ENCODE measurements at regions not wholly inside any gene's neighbourhood (a gene's known extent, or its start where the extent isn't known, plus 50 kb on each side); places are given as distances from the start of the nearest gene placed in this dataset.

DNA sequence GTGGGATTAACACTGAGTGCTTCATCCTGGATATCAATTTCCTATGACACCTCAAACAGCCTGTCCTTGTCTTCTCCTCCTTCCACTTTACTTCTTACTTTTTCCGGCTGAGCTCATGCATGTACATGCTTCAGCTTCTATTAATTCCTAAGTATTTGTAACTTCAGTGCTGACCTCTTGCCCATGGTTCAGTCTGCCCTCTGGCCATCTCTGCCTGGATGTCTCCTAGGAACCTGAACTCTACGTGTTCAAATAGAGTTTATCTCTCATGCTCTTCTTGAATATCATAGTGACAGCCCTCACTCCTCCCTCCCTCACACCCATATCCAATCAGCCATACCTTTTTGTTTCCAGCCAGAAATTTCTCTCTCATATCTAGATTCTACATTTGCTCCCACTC, 141.6 kb downstream of the ATP23 start:
- dilution Hi-C loops (cut with HindIII; ENCODE audit: low sequenced_read_pairs, unreplicated experiment) (no loop called here), in situ Hi-C loops (cut with MboI; ENCODE audit: low sequenced_read_pairs) (no loop called here)

More for the DNA sequence above, 141.6 kb downstream of the ATP23 start:
- BruUV-seq (replicated peaks), result no TSS peak
- Histone ChIP-seq H3K9ac (ENCODE audit: low read depth, low read length) (no peak overlapping the region), H2AK5ac (ENCODE audit: low read depth, low read length) (no peak overlapping the region), H4K20me1 (ENCODE audit: insufficient read depth, low read length) (no peaks in the 10 kb centered on the region), H4K91ac (ENCODE audit: insufficient read depth, low read depth, low read length) (no peak overlapping the region), H2AK9ac (replicated peaks; ENCODE audit: low read depth, low read length, poor library complexity) (no peak overlapping the region), H3K4me3 (ENCODE audit: insufficient read depth, low read depth, low read length) (no peak overlapping the region), H3K4me2 (ENCODE audit: low read depth, low read length) (no peak overlapping the region), H2AFZ (replicated peaks; ENCODE audit: low read length, poor library complexity) (no peak overlapping the region), H3K9me1 (ENCODE audit: insufficient read depth, low read length) (no peaks in the 10 kb centered on the region), H2BK15ac (ENCODE audit: low read depth, low read length) (no peak overlapping the region), H3K27ac (ENCODE audit: insufficient read depth, low read length) (no peak overlapping the region), H3K36me3 (ENCODE audit: control insufficient read depth, insufficient read depth, low read length) (no peaks in the 10 kb centered on the region), H3K56ac (ENCODE audit: extremely low read depth, insufficient read depth, low read length) (no peak overlapping the region), H3K18ac (ENCODE audit: low read depth, low read length) (no peak overlapping the region), H3K14ac (replicated peaks; ENCODE audit: low read depth, low read length) (no peak overlapping the region), H2BK5ac (ENCODE audit: low read depth, low read length, poor library complexity, severe bottlenecking) (no peak overlapping the region), H2BK120ac (ENCODE audit: low read depth, low read length) (no peak overlapping the region), H3K4ac (ENCODE audit: low read depth, low read length) (no peak overlapping the region), H3K4me1 (ENCODE audit: control insufficient read depth, insufficient read depth, low read length) (no peaks in the 10 kb centered on the region), H3K9me3 (ENCODE audit: control insufficient read depth, insufficient read depth, low read length) (no peaks in the 10 kb centered on the region), H3K27me3 (ENCODE audit: control insufficient read depth, insufficient read depth, low read length) (no peaks in the 10 kb centered on the region; the same call in 1 of the 2 replicates), H4K8ac (ENCODE audit: low read depth in 2 of 2, low read length in 2 of 2) (no peak overlapping the region), H4K5ac (ENCODE audit: low read depth, low read length) (no peak overlapping the region), H3K23ac (ENCODE audit: low read depth, low read length) (no peak overlapping the region), H2BK20ac (ENCODE audit: low read depth, low read length) (no peak overlapping the region), H3K79me1 (ENCODE audit: low read depth in 1 of 2, low read length in 2 of 2) (no peaks in the 10 kb centered on the region)
- WGBS, 2 experiments (ENCODE audit: extremely low coverage in 2 of 2, insufficient read length in 1 of 2), result 50% methylated on average over 2 of the region's 2 CpGs; no CpG with 5 or more reads in 1 of the 2 experiments
- ATAC-seq (ENCODE audit: low read depth) (no peak), DNase-seq (no peak)
- POLR2A ChIA-PET (ENCODE audit: unreplicated experiment), result no interaction called here
- TF ChIP-seq MAFK (IDR thresholded peaks at IDR 0.05; ENCODE audit: low read depth, low read length), result no peak
- no peak for TF ChIP-seq USF2 (IDR thresholded peaks at IDR 0.05; ENCODE audit: low read depth, low read length)
- TF ChIP-seq RFX5 (IDR thresholded peaks at IDR 0.05; ENCODE audit: low read depth, low read length), result no peak
- no peak for TF ChIP-seq RAD21 (IDR thresholded peaks at IDR 0.05; ENCODE audit: low read length)
- no peak for TF ChIP-seq POLR2A (IDR thresholded peaks at IDR 0.05; ENCODE audit: low read depth, low read length)
- TF ChIP-seq BHLHE40 (IDR thresholded peaks at IDR 0.05; ENCODE audit: low read depth, low read length), result no peak
- no peak for TF ChIP-seq ELK1 (IDR thresholded peaks at IDR 0.05; ENCODE audit: borderline replicate concordance, low read depth, low read length)
- TF ChIP-seq NFE2L2 (IDR thresholded peaks at IDR 0.05; ENCODE audit: low read depth, low read length), result no peak
- TF ChIP-seq FOS (IDR thresholded peaks at IDR 0.05; ENCODE audit: low read depth, low read length), result no peak
- no peak for TF ChIP-seq CTCF (conservative IDR thresholded peaks at IDR 0.05; ENCODE audit: low read depth, low read length)
- no peak for TF ChIP-seq RCOR1 (IDR thresholded peaks at IDR 0.05; ENCODE audit: insufficient replicate concordance, low read length)
- no peak for TF ChIP-seq MAZ (IDR thresholded peaks at IDR 0.05; ENCODE audit: borderline replicate concordance, low read depth, low read length)
- no peak for TF ChIP-seq CHD1 (IDR thresholded peaks at IDR 0.05; ENCODE audit: low read depth, low read length)
- no peak for TF ChIP-seq CEBPB (IDR thresholded peaks at IDR 0.05; ENCODE audit: low read depth, low read length)
- TF ChIP-seq SMC3 (IDR thresholded peaks at IDR 0.05; ENCODE audit: low read depth, low read length), result no peak
- no peak for TF ChIP-seq MXI1 (IDR thresholded peaks at IDR 0.05; ENCODE audit: borderline replicate concordance, low read depth, low read length)
- intact Hi-C loops (cut with micrococcal nuclease), result no loop called here
- CTCF ChIA-PET, result no interaction called here
